ENCODE measurements at regions not wholly inside any gene's neighbourhood (a gene's known extent, or its start where the extent isn't known, plus 50 kb on each side); places are given as distances from the start of the nearest gene placed in this dataset.
A peak's percentile ranks its signal among the peaks of the same experiment; 100 is the strongest.

DNA sequence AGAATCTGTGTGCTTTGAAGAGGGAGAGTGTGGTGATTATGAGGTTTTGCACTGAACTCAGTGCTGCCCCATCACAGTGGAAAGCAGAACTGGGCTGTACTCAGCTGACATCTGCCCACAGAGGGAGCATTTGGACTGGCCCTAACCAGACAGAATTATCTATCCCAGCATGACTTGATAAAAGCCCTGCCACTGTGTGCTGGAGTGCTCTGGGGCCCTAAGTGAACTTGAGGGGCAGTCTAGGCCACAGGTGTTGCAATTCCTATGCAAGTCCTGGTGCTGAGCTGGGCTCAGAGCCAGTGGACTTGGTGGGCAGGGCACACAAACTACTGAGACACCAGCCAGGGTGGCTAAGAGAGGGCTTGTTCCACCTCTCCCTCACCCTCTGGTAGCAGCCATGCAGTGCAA lies 269.2 kb upstream of the CTNNB1 start (continued):
- TF ChIP-seq, protein P1, sequence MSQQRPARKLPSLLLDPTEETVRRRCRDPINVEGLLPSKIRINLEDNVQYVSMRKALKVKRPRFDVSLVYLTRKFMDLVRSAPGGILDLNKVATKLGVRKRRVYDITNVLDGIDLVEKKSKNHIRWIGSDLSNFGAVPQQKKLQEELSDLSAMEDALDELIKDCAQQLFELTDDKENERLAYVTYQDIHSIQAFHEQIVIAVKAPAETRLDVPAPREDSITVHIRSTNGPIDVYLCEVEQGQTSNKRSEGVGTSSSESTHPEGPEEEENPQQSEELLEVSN (IDR thresholded peaks at IDR 0.05): no peak
- TF ChIP-seq GABPA (IDR thresholded peaks at IDR 0.05; ENCODE audit: borderline replicate concordance, insufficient read depth, low read length): no peak
- no peak for TF ChIP-seq ASH2L (IDR thresholded peaks at IDR 0.05; ENCODE audit: low read length)
- TF ChIP-seq RAD21 (IDR thresholded peaks at IDR 0.05 in 1 of 2, conservative IDR thresholded peaks at IDR 0.05 in 1 of 2; ENCODE audit: low read depth in 2 of 2, low read length in 2 of 2): peak; percentile 9 to 35; a peak in 1 of 4 replicates
- no peak for TF ChIP-seq POLR2A (IDR thresholded peaks at IDR 0.05; ENCODE audit: control extremely low read depth in 1 of 2, low read depth in 2 of 2, low read length in 2 of 2)
- TF ChIP-seq, protein P2, sequence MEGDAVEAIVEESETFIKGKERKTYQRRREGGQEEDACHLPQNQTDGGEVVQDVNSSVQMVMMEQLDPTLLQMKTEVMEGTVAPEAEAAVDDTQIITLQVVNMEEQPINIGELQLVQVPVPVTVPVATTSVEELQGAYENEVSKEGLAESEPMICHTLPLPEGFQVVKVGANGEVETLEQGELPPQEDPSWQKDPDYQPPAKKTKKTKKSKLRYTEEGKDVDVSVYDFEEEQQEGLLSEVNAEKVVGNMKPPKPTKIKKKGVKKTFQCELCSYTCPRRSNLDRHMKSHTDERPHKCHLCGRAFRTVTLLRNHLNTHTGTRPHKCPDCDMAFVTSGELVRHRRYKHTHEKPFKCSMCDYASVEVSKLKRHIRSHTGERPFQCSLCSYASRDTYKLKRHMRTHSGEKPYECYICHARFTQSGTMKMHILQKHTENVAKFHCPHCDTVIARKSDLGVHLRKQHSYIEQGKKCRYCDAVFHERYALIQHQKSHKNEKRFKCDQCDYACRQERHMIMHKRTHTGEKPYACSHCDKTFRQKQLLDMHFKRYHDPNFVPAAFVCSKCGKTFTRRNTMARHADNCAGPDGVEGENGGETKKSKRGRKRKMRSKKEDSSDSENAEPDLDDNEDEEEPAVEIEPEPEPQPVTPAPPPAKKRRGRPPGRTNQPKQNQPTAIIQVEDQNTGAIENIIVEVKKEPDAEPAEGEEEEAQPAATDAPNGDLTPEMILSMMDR (IDR thresholded peaks at IDR 0.05; ENCODE audit: control extremely low read depth in 1 of 3, insufficient read depth in 1 of 3, low read depth in 1 of 3, low read length in 3 of 3): 0 out of 4 replicates have a peak, but pooled peaks of 1 of the 3 experiments have one; percentile 12
- TF ChIP-seq NANOG (IDR thresholded peaks at IDR 0.05; ENCODE audit: insufficient read depth, low read depth, low read length, poor library complexity, severe bottlenecking): no peak
- TF ChIP-seq GTF2F1 (IDR thresholded peaks at IDR 0.05; ENCODE audit: borderline replicate concordance, low read depth, low read length): no peak
